HepG2 (cell line): ENCODE measurements at regions not wholly inside any gene's neighbourhood (a gene's known extent, or its start where the extent isn't known, plus 50 kb on each side); places are given as distances from the start of the nearest gene placed in this dataset.

Source experiments
- AHR ChIP-seq: IDR thresholded peaks from 2 replicates; pipeline ENCODE4 v1.6.1; 2018; ENCODE audit warnings: missing genetic modification reagents, missing compliant biosample characterization
- CTCF ChIP-seq: sonication (generic); formaldehyde crosslinking; IDR thresholded peaks from 2 replicates; pipeline ENCODE4 v1.5.0; 2020; ENCODE audit warnings: mild to moderate bottlenecking, missing genetic modification reagents, moderate library complexity
- E2F1 ChIP-seq: sonication (generic); formaldehyde crosslinking; IDR thresholded peaks from 2 replicates; pipeline ENCODE4 v1.5.0; 2020; ENCODE audit warnings: missing genetic modification reagents
- HNF4A ChIP-seq: sonication (generic); formaldehyde crosslinking; IDR thresholded peaks from 2 replicates; pipeline ENCODE4 v1.4.0; 2020; ENCODE audit warnings: missing genetic modification reagents
- KAT8 ChIP-seq: IDR thresholded peaks from 2 replicates; pipeline ENCODE4 v1.6.1; 2016; ENCODE audit warnings: missing genetic modification reagents, missing compliant biosample characterization
- KLF9 ChIP-seq: IDR thresholded peaks from 2 replicates; pipeline ENCODE4 v1.6.1; 2016; ENCODE audit warnings: low read depth
- MXI1 ChIP-seq: IDR thresholded peaks from 3 replicates; pipeline ENCODE4 v1.6.1; 2012; ENCODE audit warnings: low read depth, low read length, inconsistent platforms, borderline replicate concordance
- PHB2 ChIP-seq: fragments of 450-650 bp; IDR thresholded peaks from 2 replicates; pipeline ENCODE4 v1.6.1; 2018; ENCODE audit not compliant: partially characterized antibody
- ZNF335 ChIP-seq: sonication (generic); formaldehyde crosslinking; IDR thresholded peaks from 2 replicates; pipeline ENCODE4 v1.4.0; 2020; ENCODE audit warnings: missing genetic modification reagents
- ZNF629 ChIP-seq: sonication (generic); formaldehyde crosslinking; conservative IDR thresholded peaks from 2 replicates; pipeline ENCODE4 v1.5.0; 2020; ENCODE audit warnings: missing genetic modification reagents
- ZNF740 ChIP-seq: sonication (generic); formaldehyde crosslinking; IDR thresholded peaks from 2 replicates; pipeline ENCODE4 v1.4.0; 2020; ENCODE audit warnings: missing genetic modification reagents

- TF ChIP-seq MXI1 (no peak), ZNF335 (CRISPR knock-in tag) (no peak), HNF4A (no peak), PHB2 (no peak), ZNF740 (no peak), ZNF629 (CRISPR knock-in tag) (no peak), CTCF (CRISPR knock-in tag) (no peak), KLF9 (CRISPR knock-in tag) (no peak), E2F1 (CRISPR knock-in tag) (no peak), KAT8 (no peak), AHR (CRISPR knock-in tag) (no peak)
These were observed 268.8 kb upstream of the ZMIZ1 start for GRCh38 chr10:78800006-78800405.
